ENCODE measurements at regions not wholly inside any gene's neighbourhood (a gene's known extent, or its start where the extent isn't known, plus 50 kb on each side); places are given as distances from the start of the nearest gene placed in this dataset.

DNA sequence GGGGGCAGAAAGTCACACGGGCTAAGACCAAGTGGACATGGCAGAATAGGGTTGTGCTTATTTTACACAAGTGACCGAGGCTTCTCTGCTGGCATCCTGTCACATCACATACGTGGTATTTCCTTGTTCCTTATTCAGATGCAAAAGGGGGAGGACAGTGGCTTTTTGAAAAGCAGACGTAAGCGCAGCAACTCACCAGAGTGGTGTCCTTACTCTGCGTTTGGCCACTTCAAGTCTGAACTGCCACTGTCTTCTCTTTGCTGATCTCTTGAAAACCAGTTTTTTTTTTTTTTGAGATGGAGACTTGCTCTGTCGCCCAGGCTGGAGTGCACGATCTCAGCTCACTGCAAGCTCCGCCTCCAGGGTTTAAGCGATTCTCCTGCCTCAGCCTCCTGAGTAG is 113.2 kb downstream of the SOX2 start:
- no peak overlapping the region for H2BK15ac ChIP-seq (ENCODE audit: low read depth, low read length)
- TF ChIP-seq, protein P1, sequence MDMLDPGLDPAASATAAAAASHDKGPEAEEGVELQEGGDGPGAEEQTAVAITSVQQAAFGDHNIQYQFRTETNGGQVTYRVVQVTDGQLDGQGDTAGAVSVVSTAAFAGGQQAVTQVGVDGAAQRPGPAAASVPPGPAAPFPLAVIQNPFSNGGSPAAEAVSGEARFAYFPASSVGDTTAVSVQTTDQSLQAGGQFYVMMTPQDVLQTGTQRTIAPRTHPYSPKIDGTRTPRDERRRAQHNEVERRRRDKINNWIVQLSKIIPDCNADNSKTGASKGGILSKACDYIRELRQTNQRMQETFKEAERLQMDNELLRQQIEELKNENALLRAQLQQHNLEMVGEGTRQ (IDR thresholded peaks at IDR 0.05; ENCODE audit: low read depth, low read length), result no peak
- TF ChIP-seq CEBPB (IDR thresholded peaks at IDR 0.05; ENCODE audit: low read depth, low read length), result no peak
- no peak for TF ChIP-seq RCOR1 (IDR thresholded peaks at IDR 0.05; ENCODE audit: insufficient replicate concordance, low read length)
- TF ChIP-seq POLR2A (IDR thresholded peaks at IDR 0.05; ENCODE audit: low read depth, low read length), result no peak
- TF ChIP-seq MAZ (IDR thresholded peaks at IDR 0.05; ENCODE audit: borderline replicate concordance, low read depth, low read length), result no peak
- TF ChIP-seq MAFK (IDR thresholded peaks at IDR 0.05; ENCODE audit: low read depth, low read length), result no peak
- no peak for TF ChIP-seq CHD1 (IDR thresholded peaks at IDR 0.05; ENCODE audit: low read depth, low read length)
- no peak for TF ChIP-seq MXI1 (IDR thresholded peaks at IDR 0.05; ENCODE audit: borderline replicate concordance, low read depth, low read length)
- no peak for TF ChIP-seq NFE2L2 (IDR thresholded peaks at IDR 0.05; ENCODE audit: low read depth, low read length)
- TF ChIP-seq CTCF (conservative IDR thresholded peaks at IDR 0.05; ENCODE audit: low read depth, low read length), result no peak
- CTCF ChIA-PET, result interaction anchor here (0.6 kb wide), 1 partner anchor 14 kb away, joined by 5 read pairs; no protein-coding TSS in a partner anchor
- no peak overlapping the region for H3K4me3 ChIP-seq (ENCODE audit: insufficient read depth, low read depth, low read length)
- no peak overlapping the region for H2BK120ac ChIP-seq (ENCODE audit: low read depth, low read length)
- no peak overlapping the region for H3K14ac ChIP-seq (replicated peaks; ENCODE audit: low read depth, low read length)
- POLR2A ChIA-PET (ENCODE audit: unreplicated experiment), result no interaction called here
- no peaks in the 10 kb centered on the region for H3K9me1 ChIP-seq (ENCODE audit: insufficient read depth, low read length)
- H2AFZ ChIP-seq (replicated peaks; ENCODE audit: low read length, poor library complexity), result no peak overlapping the region
- H3K9ac ChIP-seq (ENCODE audit: low read depth, low read length), result no peak overlapping the region
- H3K27me3 ChIP-seq (ENCODE audit: control insufficient read depth, insufficient read depth, low read length), result no peaks in the 10 kb centered on the region
- H3K56ac ChIP-seq (ENCODE audit: extremely low read depth, insufficient read depth, low read length), result no peak overlapping the region
- H3K18ac ChIP-seq (ENCODE audit: low read depth, low read length), result no peak overlapping the region
- H3K27ac ChIP-seq (ENCODE audit: insufficient read depth, low read length), result no peak overlapping the region
- 66% methylated on average over 6 of the region's 10 CpGs; no CpG with 5 or more reads in 1 of the 2 experiments for WGBS, 2 experiments (ENCODE audit: extremely low coverage in 2 of 2, insufficient read length in 1 of 2)
- no peak for DNase-seq
- H3K4me1 ChIP-seq (ENCODE audit: control insufficient read depth, insufficient read depth, low read length), result no peaks in the 10 kb centered on the region
- no peak overlapping the region for H4K8ac ChIP-seq (ENCODE audit: low read depth in 2 of 2, low read length in 2 of 2)
- peaks cover 13% of the 10 kb centered on the region; the same call in 1 of the 2 replicates for H3K9me3 ChIP-seq (ENCODE audit: control insufficient read depth, insufficient read depth, low read length)
- no peak overlapping the region for H2AK5ac ChIP-seq (ENCODE audit: low read depth, low read length)
- no peak overlapping the region for H3K4ac ChIP-seq (ENCODE audit: low read depth, low read length)
- in situ Hi-C loops (cut with MboI; ENCODE audit: low sequenced_read_pairs), result no loop called here
- H3K4me2 ChIP-seq (ENCODE audit: low read depth, low read length), result no peak overlapping the region
- no peak overlapping the region for H4K91ac ChIP-seq (ENCODE audit: insufficient read depth, low read depth, low read length)
- no peak overlapping the region for H2BK5ac ChIP-seq (ENCODE audit: low read depth, low read length, poor library complexity, severe bottlenecking)
- H4K5ac ChIP-seq (ENCODE audit: low read depth, low read length), result no peak overlapping the region
- no TSS peak for BruUV-seq (replicated peaks)
- no peak overlapping the region for H2AK9ac ChIP-seq (replicated peaks; ENCODE audit: low read depth, low read length, poor library complexity)
- H3K36me3 ChIP-seq (ENCODE audit: control insufficient read depth, insufficient read depth, low read length), result no peaks in the 10 kb centered on the region
- H3K23ac ChIP-seq (ENCODE audit: low read depth, low read length), result no peak overlapping the region
- no peaks in the 10 kb centered on the region for H3K79me1 ChIP-seq (ENCODE audit: low read depth in 1 of 2, low read length in 2 of 2)
- intact Hi-C loops (cut with micrococcal nuclease), result loop anchor here (10.0 kb wide), 1 partner anchor 740 kb away; no protein-coding TSS in a partner anchor
- no peak for ATAC-seq (ENCODE audit: low read depth)
- dilution Hi-C loops (cut with HindIII; ENCODE audit: low sequenced_read_pairs, unreplicated experiment), result no loop called here
- H4K20me1 ChIP-seq (ENCODE audit: insufficient read depth, low read length), result no peaks in the 10 kb centered on the region
- H2BK20ac ChIP-seq (ENCODE audit: low read depth, low read length), result no peak overlapping the region
